ENCODE measurements at regions not wholly inside any gene's neighbourhood (a gene's known extent, or its start where the extent isn't known, plus 50 kb on each side); places are given as distances from the start of the nearest gene placed in this dataset.
"Not testable (repeated sequence)": the region's sequence is repeated elsewhere in the genome, so short reads cannot be mapped to it uniquely, and the experiment has no call there.

DNA sequence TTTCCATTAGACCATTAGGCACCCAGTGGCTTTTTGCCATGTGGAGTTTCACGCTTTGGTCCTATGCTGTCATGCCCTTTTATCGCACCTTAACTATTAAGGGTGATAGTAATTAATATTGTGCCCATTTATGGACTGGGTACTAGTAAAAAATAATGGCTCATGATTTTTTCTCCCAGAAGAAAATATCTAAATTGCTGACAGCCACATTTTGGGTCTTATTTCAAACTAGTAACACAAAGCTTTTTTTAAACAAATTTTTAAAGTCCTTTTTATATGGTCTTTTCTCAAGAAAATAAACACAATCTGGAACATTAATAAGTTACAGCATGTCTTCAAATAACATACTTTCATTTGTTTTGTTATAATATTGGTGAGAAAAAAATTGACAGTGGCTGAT is 179.7 kb downstream of the ANKRD7 start:
- no peak for DNase-seq (ENCODE audit: insufficient read length, low spot score)

GRCh38 chr7:118418433-118418832 is 193.9 kb downstream of the ANKRD7 start:
- FAIRE-seq (no peak), DNase-seq (ENCODE audit: insufficient read length, low spot score) (no peak)

More for the DNA sequence above, 179.7 kb downstream of the ANKRD7 start:
- FAIRE-seq = no peak

DNA sequence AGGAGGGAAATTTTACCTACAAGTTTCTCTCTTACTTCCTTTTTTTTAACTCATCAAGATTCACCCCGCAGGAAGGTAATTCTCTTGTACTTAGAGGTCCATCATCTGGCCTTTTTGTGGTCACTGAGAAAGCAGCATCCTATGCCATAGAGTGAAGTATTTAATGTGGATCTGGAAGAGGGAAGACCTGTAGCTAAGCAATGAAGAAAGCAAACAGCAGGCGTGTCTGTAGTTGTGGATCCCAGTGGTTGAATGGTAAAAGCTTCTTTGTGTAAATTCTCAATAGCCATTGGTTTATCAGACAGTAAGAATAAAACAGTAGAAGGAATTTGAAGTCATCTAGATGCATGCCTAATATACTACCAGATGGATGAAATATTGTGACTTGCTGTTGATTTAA is 196.4 kb downstream of the ANKRD7 start:
- DNase-seq (ENCODE audit: insufficient read length, low spot score) (no peak), FAIRE-seq (no peak)

GRCh38 chr7:118429141-118429540 is 204.6 kb downstream of the ANKRD7 start:
- no peak for FAIRE-seq
- DNase-seq (ENCODE audit: insufficient read length, low spot score) = no peak

- no peak for FAIRE-seq
- DNase-seq (ENCODE audit: insufficient read length, low spot score) = no peak
Measured at GRCh38 chr7:118436663-118437062, 212.2 kb downstream of the ANKRD7 start.

DNA sequence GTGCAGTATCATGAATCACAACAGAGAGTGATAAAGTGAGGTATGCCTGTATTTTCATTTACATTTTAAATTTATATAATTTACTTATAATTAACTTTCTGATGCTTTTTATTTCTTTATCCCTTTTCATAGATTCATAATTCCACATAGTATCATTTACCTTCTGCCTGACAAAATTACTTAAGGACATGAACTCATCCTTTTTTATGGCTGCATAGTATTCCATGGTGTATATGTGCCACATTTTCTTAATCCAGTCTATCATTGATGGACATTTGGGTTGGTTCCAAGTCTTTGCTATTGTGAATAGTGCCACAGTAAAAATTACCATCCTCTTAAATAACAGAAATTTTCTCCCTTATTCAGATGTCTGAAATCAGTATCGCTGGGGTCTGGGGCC is 224.5 kb downstream of the ANKRD7 start:
- DNase-seq (ENCODE audit: insufficient read length, low spot score); FAIRE-seq: not testable (repeated sequence)

GRCh38 chr7:118449797-118450567 is 225.5 kb downstream of the ANKRD7 start:
- DNase-seq (ENCODE audit: insufficient read length, low spot score) = no peak
- FAIRE-seq = no peak

GRCh38 chr7:118452128-118452527 is 227.6 kb downstream of the ANKRD7 start:
- DNase-seq (ENCODE audit: insufficient read length, low spot score) = no peak

GRCh38 chr7:118467381-118467780 is 242.9 kb downstream of the ANKRD7 start:
- no peak for DNase-seq (ENCODE audit: insufficient read length, low spot score)
- no peak for FAIRE-seq

More at GRCh38 chr7:118452128-118452527, 227.6 kb downstream of the ANKRD7 start:
- FAIRE-seq = no peak

DNA sequence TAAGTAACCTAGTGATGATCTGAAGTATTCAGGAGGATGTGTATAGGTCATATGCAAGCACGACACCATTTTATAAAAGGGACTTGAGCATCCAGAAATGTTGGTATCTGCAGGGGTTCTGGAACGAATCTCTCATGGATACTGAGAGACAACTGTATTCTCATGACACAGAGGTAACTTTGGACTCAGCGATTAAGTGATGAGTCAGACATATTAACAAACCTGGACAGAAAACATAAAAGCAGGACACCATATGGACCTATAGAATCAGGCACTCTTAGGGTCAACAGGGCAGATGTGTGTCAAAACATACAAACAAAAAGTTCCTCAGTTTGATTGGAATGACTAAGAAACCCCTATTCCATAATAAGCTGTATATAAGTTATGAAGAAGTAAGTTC is 248.1 kb downstream of the ANKRD7 start:
- FAIRE-seq = no peak

GRCh38 chr7:118473271-118473670 is 248.8 kb downstream of the ANKRD7 start:
- FAIRE-seq = no peak
- DNase-seq (ENCODE audit: insufficient read length, low spot score) = no peak

More for the DNA sequence above, 248.1 kb downstream of the ANKRD7 start:
- no peak for DNase-seq (ENCODE audit: insufficient read length, low spot score)

DNA sequence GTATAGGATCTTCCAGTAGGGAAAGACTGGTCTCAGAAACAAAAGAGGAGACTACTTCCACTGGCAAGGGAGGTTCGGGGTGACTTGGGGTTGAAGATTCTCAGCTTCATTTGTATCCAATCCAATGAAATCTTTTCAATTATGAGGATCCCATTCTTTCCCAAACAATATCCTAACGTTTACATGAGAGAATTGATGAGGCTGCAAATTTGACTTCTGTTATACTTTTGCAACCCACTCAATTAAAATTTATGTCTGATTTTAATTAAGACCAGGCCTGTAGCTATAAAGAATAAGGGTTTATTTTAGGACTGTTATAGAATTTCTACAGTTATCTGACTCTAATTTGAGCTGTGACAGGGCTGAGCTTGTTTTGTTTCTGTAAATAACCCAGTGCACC is 251.5 kb downstream of the ANKRD7 start:
- no peak for FAIRE-seq
- no peak for DNase-seq (ENCODE audit: insufficient read length, low spot score)

GRCh38 chr7:118477036-118477435 is 252.5 kb downstream of the ANKRD7 start:
- FAIRE-seq (no peak), DNase-seq (ENCODE audit: insufficient read length, low spot score) (no peak)

DNA sequence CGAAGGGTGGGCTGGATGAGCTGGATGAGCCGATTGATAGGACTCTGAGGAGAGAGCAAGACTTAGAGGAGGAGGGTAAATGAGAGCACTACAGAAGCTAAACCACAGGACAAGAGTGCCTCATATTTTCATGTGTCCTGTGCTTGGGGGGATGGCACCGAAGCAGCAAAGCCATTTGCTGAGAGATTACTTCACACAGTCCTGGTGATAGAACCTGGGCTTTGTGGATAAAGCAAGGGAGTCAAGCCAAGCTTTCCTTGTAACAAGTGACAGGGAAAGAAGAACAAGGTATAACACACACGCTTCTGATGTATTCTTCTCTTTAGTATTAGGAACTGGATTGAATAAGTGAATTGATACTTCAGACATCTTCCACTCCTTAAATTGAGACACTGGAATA is 253.7 kb downstream of the ANKRD7 start:
- DNase-seq (ENCODE audit: insufficient read length, low spot score) (no peak), FAIRE-seq (no peak)

GRCh38 chr7:118478931-118479330 is 254.4 kb downstream of the ANKRD7 start:
- DNase-seq (ENCODE audit: insufficient read length, low spot score) (no peak), FAIRE-seq (no peak)

DNA sequence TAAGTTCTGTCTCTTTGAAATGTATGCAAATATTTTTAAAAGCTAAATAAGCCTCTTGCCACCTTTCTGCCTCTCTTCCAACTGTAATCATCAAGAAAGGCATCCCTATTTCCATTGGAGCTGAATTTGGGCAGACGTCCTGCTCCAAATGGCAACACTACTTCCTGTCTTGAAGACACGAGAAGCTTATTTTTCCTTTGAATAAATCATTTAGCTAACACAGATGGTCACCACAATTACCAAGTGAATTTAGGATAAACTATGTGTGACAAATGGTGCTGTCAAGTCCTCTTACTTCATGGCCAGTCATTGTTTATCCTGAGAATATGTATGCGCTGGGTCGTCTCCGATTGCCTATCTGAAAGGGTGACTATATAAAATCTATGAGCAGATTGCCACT is 268.0 kb downstream of the ANKRD7 start:
- no peak for FAIRE-seq
- no peak for DNase-seq (ENCODE audit: insufficient read length, low spot score)

DNA sequence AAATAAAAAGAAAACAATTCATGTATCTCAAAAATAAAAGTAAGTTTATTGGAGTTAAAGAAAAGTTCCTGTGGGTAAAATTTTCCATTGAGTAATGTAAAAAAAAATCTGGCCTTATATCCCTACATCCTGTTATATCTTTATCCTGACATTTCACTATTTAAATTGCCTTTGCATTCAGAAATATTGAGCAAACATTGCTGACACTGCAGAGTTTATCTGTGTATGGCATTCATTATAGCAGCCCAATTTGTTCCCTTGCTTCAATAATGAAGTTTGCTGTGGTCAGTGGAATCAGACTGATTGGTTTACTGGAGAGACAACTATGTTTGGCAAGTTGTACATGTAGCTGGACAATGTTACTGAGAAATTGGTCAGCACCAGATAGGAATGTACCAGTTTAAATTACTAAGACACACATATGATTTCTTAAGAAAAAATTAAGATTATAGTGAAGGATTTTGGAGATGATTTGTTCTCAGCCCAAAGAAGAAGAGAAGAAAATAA is 271.7 kb downstream of the ANKRD7 start:
- DNase-seq (ENCODE audit: insufficient read length, low spot score) (no peak), FAIRE-seq (no peak)

DNA sequence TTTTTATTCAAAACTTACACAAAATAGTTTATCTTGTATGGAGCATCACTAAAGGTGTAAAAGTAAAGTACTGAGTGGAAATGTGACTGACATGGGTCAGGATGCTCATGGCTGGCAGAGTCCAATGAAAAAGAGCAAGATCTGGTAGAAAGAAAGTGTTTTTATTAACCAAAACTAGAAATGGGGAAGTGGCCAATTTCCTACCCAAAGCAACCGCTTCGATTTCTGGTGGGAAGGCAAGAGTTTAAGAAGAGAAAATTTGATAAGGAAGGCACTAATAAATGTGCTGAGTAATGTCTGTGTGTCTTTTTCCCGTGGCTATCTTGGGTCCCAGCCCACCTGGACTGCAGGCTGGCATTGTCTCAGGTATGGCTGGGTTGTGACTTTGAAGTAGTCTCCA is 277.7 kb downstream of the ANKRD7 start:
- no peak for FAIRE-seq
- DNase-seq (ENCODE audit: insufficient read length, low spot score) = no peak

DNA sequence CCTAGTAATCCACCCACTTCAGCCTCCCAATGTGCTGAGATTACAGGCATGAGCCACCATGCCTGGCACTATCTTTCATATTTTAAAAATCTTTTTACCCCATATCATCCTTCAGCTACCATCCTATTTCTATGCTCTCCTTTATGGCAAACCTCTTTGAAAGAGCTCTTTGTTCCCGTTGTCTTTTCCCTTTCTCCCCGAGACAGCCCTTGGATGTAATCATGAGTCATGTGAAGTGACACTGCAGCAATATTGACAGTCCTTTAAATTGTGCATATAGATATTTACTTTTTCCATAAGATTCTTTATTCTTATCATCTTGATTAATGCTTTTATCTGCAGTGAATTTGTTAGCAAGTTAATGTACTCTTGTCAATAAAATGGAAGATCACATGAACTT is 286.6 kb downstream of the ANKRD7 start:
- no peak for DNase-seq (ENCODE audit: insufficient read length, low spot score)
- FAIRE-seq = no peak

GRCh38 chr7:118517275-118517674 is 292.8 kb downstream of the ANKRD7 start:
- DNase-seq (ENCODE audit: insufficient read length, low spot score) = no peak
- FAIRE-seq = no peak

DNA sequence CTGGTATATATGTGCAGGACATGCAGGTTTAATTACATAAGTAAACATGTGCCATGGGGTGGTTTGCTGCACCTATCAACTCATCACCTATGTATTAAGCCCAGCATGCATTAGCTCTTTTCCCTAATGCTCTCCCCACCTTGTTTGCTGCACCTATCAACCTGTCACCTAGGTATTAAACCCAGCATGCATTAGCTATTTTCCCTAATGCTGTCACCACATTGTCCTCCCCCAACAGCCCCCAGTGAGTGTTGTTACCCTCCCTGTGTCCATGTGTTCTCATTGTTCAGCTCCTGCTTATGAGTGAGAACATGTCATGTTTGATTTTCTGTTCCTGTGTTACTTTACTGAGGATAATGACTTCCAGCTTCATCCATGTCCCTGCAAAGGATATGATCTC is 300.5 kb downstream of the ANKRD7 start:
- FAIRE-seq (no peak), DNase-seq (ENCODE audit: insufficient read length, low spot score) (no peak)

DNA sequence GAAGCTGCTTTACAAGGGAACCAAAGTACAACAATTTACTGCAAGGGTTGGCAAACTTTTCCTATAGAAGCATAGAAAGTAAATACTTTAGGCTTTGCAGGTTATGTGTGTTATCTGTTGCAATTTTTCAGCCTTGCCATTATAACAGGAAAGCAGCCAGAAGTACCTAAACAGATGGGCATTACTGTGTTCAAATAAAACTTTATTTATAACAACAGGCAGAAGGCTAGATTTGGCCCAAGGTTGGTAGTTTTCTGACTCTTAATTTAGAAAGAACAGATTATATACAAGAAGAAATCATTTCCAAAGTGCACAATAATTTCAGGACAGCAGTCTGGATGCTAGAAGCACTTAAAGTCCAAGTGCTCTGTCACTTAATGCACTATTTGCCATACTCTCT is 307.1 kb downstream of the ANKRD7 start:
- no peak for DNase-seq (ENCODE audit: insufficient read length, low spot score)
- FAIRE-seq = no peak

GRCh38 chr7:118559207-118559606 is 334.7 kb downstream of the ANKRD7 start:
- FAIRE-seq (no peak), DNase-seq (ENCODE audit: insufficient read length, low spot score) (no peak)
